ENCODE measurements at regions not wholly inside any gene's neighbourhood (a gene's known extent, or its start where the extent isn't known, plus 50 kb on each side); places are given as distances from the start of the nearest gene placed in this dataset.

DNA sequence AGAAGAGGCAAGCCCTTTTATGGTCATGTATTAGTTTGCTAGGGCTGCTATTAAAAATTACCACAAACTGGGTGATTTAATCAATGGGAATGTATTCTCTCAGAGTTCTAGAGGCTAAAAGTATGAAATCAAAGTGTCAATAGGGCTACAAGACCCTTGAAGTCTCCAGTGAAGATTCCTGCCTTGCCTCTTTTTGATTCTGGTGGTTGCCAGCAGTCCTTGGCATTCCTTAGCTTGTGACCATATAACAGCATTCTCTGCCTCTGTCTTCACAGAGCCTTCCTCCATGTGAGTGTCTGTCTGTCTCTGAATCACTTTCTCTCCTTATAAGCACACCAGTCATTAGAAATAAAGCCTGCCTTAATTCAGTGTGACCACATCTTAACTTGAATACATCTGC, 282.7 kb downstream of the KCNN2 start:
- no peak for FAIRE-seq

DNA sequence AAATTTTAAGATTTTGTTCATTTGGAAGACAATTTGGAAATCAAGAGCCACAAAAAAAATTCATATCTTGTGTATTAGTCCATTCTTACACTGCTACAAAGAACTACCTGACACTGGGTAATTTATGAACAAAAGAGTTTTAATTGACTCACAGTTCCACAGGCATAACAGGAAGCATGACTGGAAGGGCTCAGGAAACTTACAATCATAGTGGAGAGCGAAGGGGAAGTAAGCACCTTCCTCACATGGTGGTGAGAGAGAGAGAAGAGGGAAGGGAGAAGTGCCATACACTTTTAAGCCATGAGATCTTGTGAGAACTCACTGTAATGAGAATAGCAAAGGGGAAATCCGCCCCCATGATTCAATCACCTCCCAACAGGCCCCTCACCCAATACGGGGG, 274.4 kb downstream of the KCNN2 start:
- no peak for FAIRE-seq

- FAIRE-seq = no peak
These were observed 273.4 kb downstream of the KCNN2 start for GRCh38 chr5:114634967-114635901.

GRCh38 chr5:114634517-114634916, 272.6 kb downstream of the KCNN2 start:
- no peak for FAIRE-seq

- no peak for FAIRE-seq
These were observed 250.5 kb downstream of the KCNN2 start for GRCh38 chr5:114612406-114612805.

DNA sequence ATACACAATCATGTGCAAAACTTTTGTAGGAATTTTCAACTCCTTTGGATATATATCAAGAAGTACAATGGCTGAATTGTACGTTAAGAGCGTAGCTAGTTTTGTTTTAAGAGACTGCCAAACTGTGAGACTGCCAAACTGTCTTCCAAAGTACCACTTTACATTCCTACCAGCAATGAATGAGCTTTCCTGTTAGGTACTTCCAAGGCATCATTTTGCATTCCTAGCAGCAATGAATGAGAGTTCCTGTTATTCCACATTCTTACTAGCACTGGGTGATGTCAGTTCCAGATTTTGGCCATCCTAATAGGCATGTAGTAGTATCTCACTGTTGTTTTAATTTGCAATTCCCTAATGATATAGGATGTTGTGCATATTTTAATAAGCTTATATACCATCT, 219.3 kb downstream of the KCNN2 start:
- no peak for FAIRE-seq

DNA sequence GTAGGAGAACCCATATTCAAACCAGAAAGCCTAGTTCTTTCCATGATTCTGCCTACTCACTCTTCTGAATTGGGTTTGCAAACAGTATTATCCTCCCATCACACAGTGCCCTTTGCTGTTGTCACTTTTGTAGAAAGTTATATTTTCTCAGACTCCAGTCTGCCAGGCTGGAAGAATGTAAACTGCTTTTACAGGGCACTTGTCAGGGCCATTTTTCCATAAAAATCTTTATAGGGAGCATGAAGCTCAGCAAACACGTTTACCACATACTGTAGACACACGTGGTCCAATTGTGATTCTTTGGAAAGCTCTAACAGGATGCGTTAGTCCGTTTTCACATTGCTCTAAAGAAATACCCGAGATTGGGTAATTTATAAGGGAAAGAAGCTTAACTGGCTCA, 204.0 kb downstream of the KCNN2 start:
- FAIRE-seq = no peak

GRCh38 chr5:114565139-114565538, 203.3 kb downstream of the KCNN2 start:
- no peak for FAIRE-seq

DNA sequence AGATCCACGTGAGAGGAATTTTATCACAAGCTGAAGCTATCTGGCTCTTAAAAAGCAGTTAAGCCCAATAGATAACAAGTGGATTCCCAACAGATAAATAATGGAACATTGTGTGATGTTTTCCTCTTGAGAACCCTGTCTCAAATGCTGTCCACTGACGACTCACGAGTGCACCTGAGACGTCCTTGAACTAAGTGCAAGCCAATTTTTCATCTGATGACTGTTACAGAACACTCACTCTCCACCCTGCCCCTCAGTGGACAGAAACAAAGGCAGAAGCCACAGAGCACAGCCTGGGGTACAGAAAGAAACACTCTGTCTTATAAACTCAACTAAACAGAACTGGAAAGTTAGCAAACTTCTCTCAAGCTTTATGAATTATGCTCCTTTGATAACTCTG, 199.5 kb downstream of the KCNN2 start:
- FAIRE-seq = no peak

Measured in islet of Langerhans (tissue), 1 donor.